H1 (cell line): ENCODE measurements at regions not wholly inside any gene's neighbourhood (a gene's known extent, or its start where the extent isn't known, plus 50 kb on each side); places are given as distances from the start of the nearest gene placed in this dataset.

Experiments used
- CTCF ChIA-PET: fragments of 300-600 bp; sonication (Branson Sonifier 250); formaldehyde crosslinking; loops from one replicate; lab custom pipeline; 2021; ENCODE audit not compliant: partially characterized antibody; lab: Charles Lee
- POLR2A ChIA-PET: fragments of 300-600 bp; sonication (Branson Sonifier 250); formaldehyde crosslinking; loops from one replicate; lab custom pipeline; 2021; ENCODE audit warnings: inconsistent platforms; ENCODE audit not compliant: partially characterized antibody; lab: Charles Lee
- DNase-seq, 2 experiments: peaks; one replicate each; pipeline versions ENCODE4 v3.0.0 to v3.0.0-alpha.2; 2010 to 2022; ENCODE audit warnings: low spot score in 2 of 2, low read depth in 1 of 2, mixed read lengths in 1 of 2
- FAIRE-seq: peaks from 2 replicates; lab custom pipeline; 2011; peaks lifted over from hg19 to GRCh38; lab: Jason Lieb, UNC
- H2AFZ ChIP-seq: 2 replicates; pipeline ENCODE4 v1.8.1; 2012; ENCODE audit warnings: low read length, inconsistent platforms
- H2AK5ac ChIP-seq: 2 replicates; pipeline ENCODE4 v1.6.1; 2013; ENCODE audit warnings: low read depth, low read length
- H2BK120ac ChIP-seq: replicated peaks from 2 replicates; pipeline ENCODE3; 2013; ENCODE audit warnings: low read depth, low read length, inconsistent platforms
- H2BK12ac ChIP-seq: 2 replicates; pipeline ENCODE4 v1.6.1; 2013; ENCODE audit warnings: low read depth, low read length
- H2BK15ac ChIP-seq: 2 replicates; pipeline ENCODE4 v1.6.1; 2013; ENCODE audit warnings: low read length
- H2BK20ac ChIP-seq: 2 replicates; pipeline ENCODE4 v1.6.1; 2013; ENCODE audit warnings: low read length
- H2BK5ac ChIP-seq: 2 replicates; pipeline ENCODE4 v1.6.1; 2013; ENCODE audit warnings: low read depth, low read length
- H3K14ac ChIP-seq: 2 replicates; pipeline ENCODE4 v1.6.1; 2013; ENCODE audit warnings: inconsistent platforms; ENCODE audit not compliant: insufficient read length
- H3K18ac ChIP-seq: 2 replicates; pipeline ENCODE4 v1.6.1; 2013; ENCODE audit warnings: low read length; ENCODE audit errors: extremely low read depth
- H3K23ac ChIP-seq: 2 replicates; pipeline ENCODE4 v1.6.1; 2013; ENCODE audit warnings: inconsistent platforms; ENCODE audit not compliant: insufficient read length
- H3K23me2 ChIP-seq: 2 replicates; pipeline ENCODE4 v1.6.1; 2013; ENCODE audit warnings: low read depth, low read length
- H3K27ac ChIP-seq: 2 replicates; pipeline ENCODE4 v1.6.1; 2011; ENCODE audit warnings: low read depth, low read length, inconsistent platforms
- H3K27me3 ChIP-seq, 4 experiments: replicated peaks in 1 of 4; 1 replicate in 1 of 4; 2 replicates in 3 of 4; pipeline versions ENCODE4 v1.6.1 to v1.8.1; 2011 to 2013; ENCODE audit warnings: low read length in 3 of 4, mild to moderate bottlenecking in 3 of 4, inconsistent platforms in 2 of 4, mixed read lengths in 2 of 4, moderate library complexity in 1 of 4; ENCODE audit not compliant: control insufficient read depth in 3 of 4, insufficient read depth in 3 of 4; ENCODE audit errors: extremely low read depth in 1 of 4
- H3K36me3 ChIP-seq, 4 experiments: 2 replicates each; pipeline versions ENCODE4 v1.6.1 to v1.8.1; 2011 to 2013; ENCODE audit warnings: mild to moderate bottlenecking in 4 of 4, low read length in 3 of 4, moderate library complexity in 2 of 4, control low read depth in 1 of 4, inconsistent platforms in 1 of 4; ENCODE audit not compliant: insufficient read depth in 4 of 4, control insufficient read depth in 2 of 4
- H3K4ac ChIP-seq: replicated peaks from 2 replicates; pipeline ENCODE3; 2013; ENCODE audit warnings: low read length, low read depth, mixed read lengths, inconsistent platforms; ENCODE audit not compliant: insufficient read length
- H3K4me1 ChIP-seq, 4 experiments: replicated peaks in 1 of 4; 1 replicate in 1 of 4; 2 replicates in 3 of 4; pipeline versions ENCODE4 v1.6.1 to v1.8.1; 2011 to 2013; ENCODE audit warnings: low read length in 3 of 4, inconsistent platforms in 2 of 4, mixed read lengths in 1 of 4; ENCODE audit not compliant: insufficient read depth in 4 of 4, control insufficient read depth in 3 of 4
- H3K4me2 ChIP-seq, 2 experiments: 2 replicates each; pipeline versions ENCODE4 v1.6.1 to v1.8.1; 2011 to 2013; ENCODE audit warnings: low read depth in 2 of 2, low read length in 2 of 2, control low read depth in 1 of 2, inconsistent platforms in 1 of 2, mild to moderate bottlenecking in 1 of 2; ENCODE audit not compliant: insufficient read depth in 1 of 2
- H3K4me3 ChIP-seq, 4 experiments: fragments of 200-600, 300-600 bp in 1 of 4; sonication (generic), shearing (Covaris generic), sonication (Bioruptor Twin) in 1 of 4; 2 replicates each; pipeline versions ENCODE4 v1.5.1 to v1.8.1; 2011 to 2016; ENCODE audit warnings: low read length in 4 of 4, low read depth in 3 of 4, control low read depth in 2 of 4, inconsistent platforms in 2 of 4, mild to moderate bottlenecking in 2 of 4, mixed read lengths in 1 of 4, moderate library complexity in 1 of 4; ENCODE audit not compliant: insufficient read depth in 2 of 4; ENCODE audit errors: extremely low read depth in 1 of 4
- H3K56ac ChIP-seq: replicated peaks from 2 replicates; pipeline ENCODE3; 2013; ENCODE audit warnings: low read depth, mild to moderate bottlenecking, mixed read lengths, low read length, inconsistent platforms; ENCODE audit not compliant: insufficient read length
- H3K79me1 ChIP-seq: 2 replicates; pipeline ENCODE4 v1.6.1; 2013; ENCODE audit warnings: low read depth, low read length, control low read depth
- H3K79me2 ChIP-seq, 2 experiments: 2 replicates each; pipeline versions ENCODE4 v1.6.1 to v1.8.1; 2012 to 2013; ENCODE audit warnings: low read length in 2 of 2, mild to moderate bottlenecking in 2 of 2, inconsistent platforms in 1 of 2; ENCODE audit not compliant: insufficient read depth in 2 of 2, control insufficient read depth in 1 of 2
- H3K9ac ChIP-seq, 4 experiments: replicated peaks in 1 of 4; 1 replicate in 1 of 4; 2 replicates in 3 of 4; pipeline versions ENCODE4 v1.6.1 to v1.8.1; 2011 to 2013; ENCODE audit warnings: low read depth in 3 of 4, low read length in 3 of 4, control low read depth in 2 of 4, mild to moderate bottlenecking in 2 of 4, moderate library complexity in 2 of 4, inconsistent platforms in 1 of 4; ENCODE audit errors: extremely low read depth in 1 of 4
- H3K9me3 ChIP-seq, 2 experiments: 2 replicates each; pipeline versions ENCODE4 v1.6.1 to v1.8.1; 2012 to 2013; ENCODE audit warnings: mild to moderate bottlenecking in 2 of 2, moderate library complexity in 2 of 2, control low read depth in 1 of 2, inconsistent platforms in 1 of 2, low read depth in 1 of 2, low read length in 1 of 2, mixed read lengths in 1 of 2; ENCODE audit not compliant: insufficient read depth in 2 of 2
- H4K20me1 ChIP-seq, 2 experiments: replicated peaks in 1 of 2; 2 replicates each; pipeline versions ENCODE3 to v1.8.1; 2011 to 2013; ENCODE audit warnings: inconsistent platforms in 2 of 2, low read length in 2 of 2, mild to moderate bottlenecking in 1 of 2; ENCODE audit not compliant: insufficient read depth in 2 of 2, control insufficient read depth in 1 of 2
- H4K5ac ChIP-seq: 2 replicates; pipeline ENCODE4 v1.6.1; 2013; ENCODE audit warnings: low read length, low read depth, mixed read lengths, inconsistent platforms; ENCODE audit not compliant: insufficient read length
- H4K8ac ChIP-seq: 2 replicates; pipeline ENCODE4 v1.8.0; 2013; ENCODE audit warnings: mild to moderate bottlenecking, moderate library complexity, low read length, inconsistent platforms; ENCODE audit not compliant: insufficient read depth; ENCODE audit errors: extremely low read depth
- H4K91ac ChIP-seq: replicated peaks from 2 replicates; pipeline ENCODE3; 2013; ENCODE audit warnings: low read length, mixed read lengths, inconsistent platforms; ENCODE audit not compliant: insufficient read length
- CHD2 ChIP-seq: IDR thresholded peaks from 2 replicates; pipeline ENCODE4 v1.6.1; 2012; ENCODE audit warnings: low read length, improper control_type of control experiment
- HDAC2 ChIP-seq, 2 experiments: fragments of 300-600 bp in 1 of 2; sonication (generic) in 1 of 2; IDR thresholded peaks; 2 replicates each; pipeline ENCODE4 v1.6.1; 2011 to 2012; ENCODE audit warnings: low read depth in 2 of 2, low read length in 2 of 2, mild to moderate bottlenecking in 2 of 2, moderate library complexity in 2 of 2, borderline replicate concordance in 1 of 2, inconsistent platforms in 1 of 2
- WGBS, 2 experiments: shearing (Covaris generic) in 1 of 2; methylation state at CpG; one replicate each; pipeline versions ENCODE4 v1.1.6 to v1.1.7; 2013 to 2015; ENCODE audit warnings: low lambda C conversion rate in 2 of 2, mixed read lengths in 2 of 2, inconsistent platforms in 1 of 2, low coverage in 1 of 2, missing lambda C conversion rate in 1 of 2; ENCODE audit not compliant: insufficient replicate concordance in 2 of 2, insufficient coverage in 1 of 2, insufficient read length in 1 of 2; ENCODE audit errors: extremely low coverage in 1 of 2, missing lambda C conversion rate in 1 of 2; 5-methylcytosine and 5-hydroxymethylcytosine counted together

DNA sequence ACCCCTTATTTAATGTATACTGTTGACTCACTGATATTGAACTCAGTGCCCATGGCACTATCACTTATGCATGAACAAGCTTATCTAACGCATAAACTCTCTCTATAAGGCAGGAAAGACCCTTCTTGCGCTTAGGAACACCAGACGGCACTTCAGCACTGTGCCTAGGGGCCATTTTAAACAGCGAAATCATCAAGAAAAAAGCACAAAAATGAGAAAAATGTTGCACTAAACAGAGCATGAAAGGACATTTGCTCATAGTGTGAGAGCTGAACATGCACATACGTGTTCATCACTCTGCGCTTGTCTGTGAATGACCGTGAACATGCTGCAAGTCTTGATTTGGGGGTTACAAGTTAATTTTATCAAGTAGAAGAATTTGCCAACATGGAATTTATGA is 109.6 kb downstream of the WDR11 start:
- H3K56ac ChIP-seq, result no peak overlapping the region
- H2BK15ac ChIP-seq, result no peak overlapping the region
- no peak overlapping the region for H4K5ac ChIP-seq
- H3K23ac ChIP-seq, result no peak overlapping the region
- no peak overlapping the region for H3K18ac ChIP-seq
- no peaks in the 10 kb centered on the region for H3K79me1 ChIP-seq
- no peak overlapping the region for H3K4me3 ChIP-seq
- no peak overlapping the region for H4K8ac ChIP-seq
- no peak overlapping the region for H3K14ac ChIP-seq
- H3K9ac ChIP-seq, result no peak overlapping the region
- H3K4ac ChIP-seq, result no peak overlapping the region
- no peak overlapping the region for H3K27ac ChIP-seq
- H3K4me1 ChIP-seq, result peaks cover 6 to 13% (median 8%) of the 10 kb centered on the region in 4 experiments; a peak in 6 of 7 replicates
- ChIA-PET CTCF (interaction anchor here (1.5 to 3.7 kb wide), 2 partner anchors 12 to 36 kb away, joined by 3 to 16 read pairs; no protein-coding TSS in a partner anchor), POLR2A (no interaction called here)
- no peaks in the 10 kb centered on the region for H3K36me3 ChIP-seq
- DNase-seq (no peak), FAIRE-seq (no peak)
- H2BK12ac ChIP-seq, result peak overlapping the region; percentile 50; the same call in 1 of the 2 replicates
- H2AFZ ChIP-seq, result no peak overlapping the region
- no peaks in the 10 kb centered on the region for H4K20me1 ChIP-seq
- H3K79me2 ChIP-seq, result no peaks in the 10 kb centered on the region
- no peak overlapping the region for H2BK5ac ChIP-seq
- no peaks in the 10 kb centered on the region; a peak in 1 of 7 replicates for H3K27me3 ChIP-seq
- WGBS, 2 experiments, result 91% methylated on average over 7 of the region's 7 CpGs; no CpG with 5 or more reads in 1 of the 2 experiments
- no peak overlapping the region for H2BK120ac ChIP-seq
- H3K9me3 ChIP-seq, result no peaks in the 10 kb centered on the region
- H3K4me2 ChIP-seq, result no peak overlapping the region
- no peak overlapping the region for H2AK5ac ChIP-seq
- no peak overlapping the region for H2BK20ac ChIP-seq
- no peaks in the 10 kb centered on the region; the same call in 1 of the 2 replicates for H3K23me2 ChIP-seq
- H4K91ac ChIP-seq, result no peak overlapping the region
- TF ChIP-seq CHD2, result no peak
- TF ChIP-seq HDAC2 (IDR thresholded peaks at IDR 0.05; ENCODE audit: borderline replicate concordance in 1 of 2, low read depth in 2 of 2, low read length in 2 of 2), result no peak
